CD4-positive, alpha-beta T cell treated with Interleukin-12 subunit alpha and Interleukin-12 subunit beta, for 1 hour (primary cell): ENCODE measurements at regions not wholly inside any gene's neighbourhood (a gene's known extent, or its start where the extent isn't known, plus 50 kb on each side); places are given as distances from the start of the nearest gene placed in this dataset.

Source experiments
- DNase-seq: peaks from one replicate; pipeline ENCODE4 v3.0.0-alpha.2; 2020

GRCh38 chr11:115774756-115775155 lies 270.5 kb upstream of the CADM1 start:
- DNase-seq = no peak

GRCh38 chr11:115769891-115770290 lies 265.7 kb upstream of the CADM1 start:
- no peak for DNase-seq

GRCh38 chr11:115767883-115768282 lies 263.7 kb upstream of the CADM1 start:
- DNase-seq = no peak

GRCh38 chr11:115767047-115767802 lies 263.0 kb upstream of the CADM1 start:
- DNase-seq = no peak

- DNase-seq = no peak
These were observed 262.3 kb upstream of the CADM1 start for GRCh38 chr11:115766561-115766960.

GRCh38 chr11:115765803-115766239 lies 261.6 kb upstream of the CADM1 start:
- DNase-seq = no peak

GRCh38 chr11:115764176-115764575 lies 260.0 kb upstream of the CADM1 start:
- no peak for DNase-seq

GRCh38 chr11:115761817-115762216 lies 257.6 kb upstream of the CADM1 start:
- DNase-seq = no peak

GRCh38 chr11:115761348-115761747 lies 257.1 kb upstream of the CADM1 start:
- peak; percentile 2 for DNase-seq

- no peak for DNase-seq
These were observed 256.5 kb upstream of the CADM1 start for GRCh38 chr11:115760461-115761320.

- DNase-seq = no peak
These were observed 255.6 kb upstream of the CADM1 start for GRCh38 chr11:115759622-115760460.

- DNase-seq = no peak
These were observed 253.8 kb upstream of the CADM1 start for GRCh38 chr11:115758011-115758410.

- no peak for DNase-seq
These were observed 247.2 kb upstream of the CADM1 start for GRCh38 chr11:115751243-115752015.

- DNase-seq = no peak
These were observed 241.6 kb upstream of the CADM1 start for GRCh38 chr11:115745610-115746512.

GRCh38 chr11:115745066-115745465 lies 240.9 kb upstream of the CADM1 start:
- DNase-seq = no peak

GRCh38 chr11:115743719-115744118 lies 239.5 kb upstream of the CADM1 start:
- DNase-seq = no peak

GRCh38 chr11:115741376-115742107 lies 237.3 kb upstream of the CADM1 start:
- DNase-seq = no peak

- DNase-seq = no peak
These were observed 236.1 kb upstream of the CADM1 start for GRCh38 chr11:115740324-115740723.

- DNase-seq = no peak
These were observed 235.7 kb upstream of the CADM1 start for GRCh38 chr11:115739878-115740277.

GRCh38 chr11:115739146-115739545 lies 234.9 kb upstream of the CADM1 start:
- DNase-seq = no peak

GRCh38 chr11:115737875-115738274 lies 233.7 kb upstream of the CADM1 start:
- DNase-seq = no peak
